A549 (cell line): ENCODE measurements at regions not wholly inside any gene's neighbourhood (a gene's known extent, or its start where the extent isn't known, plus 50 kb on each side); places are given as distances from the start of the nearest gene placed in this dataset.

ENCODE experiments used
- ATAC-seq, 2 experiments: fragments of 200-7000 bp in 1 of 2; fragments of >200 bp in 1 of 2; cut with Nextera tagmentation in 1 of 2; cut with Tn5 transposase in 1 of 2; 3 replicates each; pipeline versions ENCODE4 v1.8.0 to v1.9.1; 2018 to 2020; ENCODE audit warnings: mild to moderate bottlenecking in 1 of 2, moderate library complexity in 1 of 2
- CTCF ChIA-PET: fragments of 300-600 bp; sonication (Branson Sonifier 250); formaldehyde crosslinking; extraction: SDS; loops from one replicate; lab custom pipeline; 2021; ENCODE audit warnings: antibody characterized with exemption, inconsistent platforms; lab: Yijun Ruan, JAX
- POLR2A ChIA-PET: fragments of 350-600 bp; formaldehyde crosslinking; extraction: SDS; loops from one replicate; lab custom pipeline; 2021; ENCODE audit warnings: antibody characterized with exemption, inconsistent platforms; lab: Yijun Ruan, JAX
- DNase-seq, 2 experiments: peaks; one replicate each; pipeline versions ENCODE4 v3.0.0 to v3.0.0-alpha.2; 2011 to 2016; ENCODE audit warnings: low read depth in 1 of 2, low spot score in 1 of 2
- FAIRE-seq: peaks from 2 replicates; lab custom pipeline; 2011; peaks lifted over from hg19 to GRCh38; lab: Jason Lieb, UNC
- H3K27ac ChIP-seq, 2 experiments: fragments of >200 bp; sonication (Bioruptor Twin); formaldehyde crosslinking; 3 replicates each; pipeline ENCODE4 v1.5.1; 2016 to 2017
- H3K4me1 ChIP-seq: fragments of >200 bp; sonication (Bioruptor Twin); formaldehyde crosslinking; 3 replicates; pipeline ENCODE4 v1.6.1; 2016
- H3K4me2 ChIP-seq: fragments of >200 bp; sonication (Bioruptor Twin); formaldehyde crosslinking; 3 replicates; pipeline ENCODE4 v1.6.1; 2016
- H3K4me3 ChIP-seq: fragments of >200 bp; sonication (Bioruptor Twin); formaldehyde crosslinking; 3 replicates; pipeline ENCODE4 v1.5.1; 2016
- H3K9me3 ChIP-seq: fragments of >200 bp; sonication (Bioruptor Twin); formaldehyde crosslinking; 3 replicates; pipeline ENCODE4 v1.6.1; 2016
- BCL3 ChIP-seq: fragments of >200 bp; sonication (Bioruptor Twin); formaldehyde crosslinking; IDR thresholded peaks from 3 replicates; pipeline ENCODE4 v1.6.1; 2016
- CBX8 ChIP-seq: fragments of 200-600 bp; sonication (generic); IDR thresholded peaks from 2 replicates; pipeline ENCODE4 v1.6.1; 2016
- CEBPB ChIP-seq, 2 experiments: fragments of >200 bp in 1 of 2; sonication (Bioruptor Twin) in 1 of 2; formaldehyde crosslinking in 1 of 2; IDR thresholded peaks; 2 replicates each; pipeline ENCODE4 v1.6.1; 2012 to 2016
- CHD2 ChIP-seq: fragments of 150-350 bp; IDR thresholded peaks from 2 replicates; pipeline ENCODE4 v1.6.1; 2014; ENCODE audit warnings: low read length; ENCODE audit not compliant: partially characterized antibody
- CTCF ChIP-seq: fragments of >200 bp; sonication (Bioruptor Twin); formaldehyde crosslinking; IDR thresholded peaks from 3 replicates; pipeline ENCODE4 v1.5.1; 2016
- EHF ChIP-seq: fragments of 250-450 bp; sonication (Bioruptor Pico); IDR thresholded peaks from 2 replicates; pipeline ENCODE4 v1.5.0; 2020; ENCODE audit warnings: mild to moderate bottlenecking
- EP300 ChIP-seq, 2 experiments: fragments of >200 bp; sonication (Bioruptor Twin); formaldehyde crosslinking; IDR thresholded peaks; 2 replicates in 1 of 2; 3 replicates in 1 of 2; pipeline ENCODE4 v1.6.1; 2016 to 2017
- ESRRA ChIP-seq: fragments of 150-350 bp; IDR thresholded peaks from 2 replicates; pipeline ENCODE4 v1.6.1; 2014; ENCODE audit warnings: mild to moderate bottlenecking, low read length, borderline replicate concordance
- FOSB ChIP-seq: fragments of 250-450 bp; sonication (Bioruptor Pico); IDR thresholded peaks from 2 replicates; pipeline ENCODE4 v1.5.0; 2020; ENCODE audit warnings: mild to moderate bottlenecking, moderate library complexity
- FOSL2 ChIP-seq, 2 experiments: fragments of 450-650 bp in 1 of 2; fragments of >200 bp in 1 of 2; sonication (Bioruptor Twin) in 1 of 2; formaldehyde crosslinking; IDR thresholded peaks; 2 replicates each; pipeline versions ENCODE4 v1.5.0 to v1.6.1; 2016 to 2020; ENCODE audit warnings: mild to moderate bottlenecking in 1 of 2, moderate library complexity in 1 of 2
- GATA3 ChIP-seq: IDR thresholded peaks from 2 replicates; pipeline ENCODE4 v1.6.1; 2012; ENCODE audit warnings: borderline replicate concordance
- HOXB13 ChIP-seq: fragments of 250-450 bp; sonication (Bioruptor Pico); IDR thresholded peaks from 2 replicates; pipeline ENCODE4 v1.5.0; 2020; ENCODE audit warnings: low read depth, mild to moderate bottlenecking, moderate library complexity
- HOXB5 ChIP-seq: fragments of 250-450 bp; sonication (Bioruptor Pico); IDR thresholded peaks from 2 replicates; pipeline ENCODE4 v1.5.0; 2020; ENCODE audit warnings: mild to moderate bottlenecking, moderate library complexity
- JUNB ChIP-seq: fragments of >200 bp; sonication (Bioruptor Twin); formaldehyde crosslinking; IDR thresholded peaks from 2 replicates; pipeline ENCODE4 v1.6.1; 2016
- KDM1A ChIP-seq: fragments of 200-600 bp; sonication (generic); IDR thresholded peaks from 2 replicates; pipeline ENCODE4 v1.6.1; 2016; ENCODE audit warnings: low read depth, mild to moderate bottlenecking
- MAFK ChIP-seq: fragments of 450-650 bp; IDR thresholded peaks from 2 replicates; pipeline ENCODE4 v1.6.1; 2014; ENCODE audit not compliant: partially characterized antibody
- MAZ ChIP-seq: fragments of 150-350 bp; IDR thresholded peaks from 2 replicates; pipeline ENCODE4 v1.6.1; 2014; ENCODE audit warnings: antibody characterized with exemption, low read depth, low read length, borderline replicate concordance
- PBX3 ChIP-seq: IDR thresholded peaks from 2 replicates; pipeline ENCODE4 v1.6.1; 2012
- RAD21 ChIP-seq, 2 experiments: fragments of >200 bp in 1 of 2; sonication (Bioruptor Twin) in 1 of 2; formaldehyde crosslinking in 1 of 2; IDR thresholded peaks in 1 of 2; conservative IDR thresholded peaks in 1 of 2; 2 replicates in 1 of 2; 3 replicates in 1 of 2; pipeline ENCODE4 v1.6.1; 2012 to 2018; ENCODE audit warnings: inconsistent platforms in 1 of 2
- RARB ChIP-seq: fragments of 250-450 bp; sonication (Bioruptor Pico); IDR thresholded peaks from 2 replicates; pipeline ENCODE4 v1.8.0; 2021; ENCODE audit warnings: mild to moderate bottlenecking, moderate library complexity
- RFX5 ChIP-seq: fragments of 450-650 bp; IDR thresholded peaks from 2 replicates; pipeline ENCODE4 v1.7.1; 2014; ENCODE audit warnings: antibody characterized with exemption, mild to moderate bottlenecking, moderate library complexity
- RNF2 ChIP-seq: fragments of 200-600 bp; sonication (generic); IDR thresholded peaks from 2 replicates; pipeline ENCODE4 v1.6.1; 2016; ENCODE audit warnings: low read depth, mild to moderate bottlenecking, antibody characterized with exemption, moderate library complexity, borderline replicate concordance
- SREBF2 ChIP-seq: fragments of 450-650 bp; IDR thresholded peaks from 2 replicates; pipeline ENCODE4 v1.6.1; 2014; ENCODE audit warnings: mild to moderate bottlenecking, moderate library complexity
- TP53 ChIP-seq: fragments of 250-450 bp; sonication (Bioruptor Pico); IDR thresholded peaks from 2 replicates; pipeline ENCODE4 v1.5.0; 2021; ENCODE audit warnings: mild to moderate bottlenecking, moderate library complexity
- USF2 ChIP-seq: fragments of 450-650 bp; IDR thresholded peaks from 2 replicates; pipeline ENCODE4 v1.6.1; 2014; ENCODE audit warnings: antibody characterized with exemption
- ZC3H11A ChIP-seq: fragments of 450-650 bp; IDR thresholded peaks from 2 replicates; pipeline ENCODE4 v1.6.1; 2014; ENCODE audit warnings: antibody characterized with exemption, mild to moderate bottlenecking
- ZNF302 ChIP-seq: fragments of 250-450 bp; sonication (Bioruptor Pico); IDR thresholded peaks from 2 replicates; pipeline ENCODE4 v1.9.0; 2021; ENCODE audit warnings: inconsistent platforms, mild to moderate bottlenecking, moderate library complexity
- ZSCAN20 ChIP-seq: fragments of 250-450 bp; sonication (Bioruptor Pico); IDR thresholded peaks from 2 replicates; pipeline ENCODE4 v1.8.0; 2022; ENCODE audit warnings: mild to moderate bottlenecking, moderate library complexity
- WGBS: methylation state at CpG from one replicate; pipeline ENCODE4 v1.1.6; 2017; ENCODE audit errors: missing lambda C conversion rate; 5-methylcytosine and 5-hydroxymethylcytosine counted together

- DNase-seq (no peak), FAIRE-seq (no peak), ATAC-seq (no peak)
- no peak for TF ChIP-seq RAD21 (conservative IDR thresholded peaks at IDR 0.05 in 1 of 2, IDR thresholded peaks at IDR 0.05 in 1 of 2)
- no peak for TF ChIP-seq FOSL2 (IDR thresholded peaks at IDR 0.05)
- TF ChIP-seq FOSL2 (CRISPR knock-in tag; IDR thresholded peaks at IDR 0.05): no peak
- TF ChIP-seq CEBPB (IDR thresholded peaks at IDR 0.05): no peak
- no peak for TF ChIP-seq EP300 (IDR thresholded peaks at IDR 0.05)
- no peak for TF ChIP-seq HOXB13 (CRISPR knock-in tag)
- no peak for TF ChIP-seq RARB (CRISPR knock-in tag)
- TF ChIP-seq CHD2: no peak
- no peak for TF ChIP-seq BCL3
- no peak for TF ChIP-seq CBX8
- no peak for TF ChIP-seq EHF (CRISPR knock-in tag)
- TF ChIP-seq GATA3: no peak
- TF ChIP-seq HOXB5: no peak
- no peak for TF ChIP-seq FOSB (CRISPR knock-in tag)
- POLR2A ChIA-PET: interaction anchor here (0.6 kb wide), 1 partner anchor 44 kb away, joined by 3 read pairs; no protein-coding TSS in a partner anchor
- peaks cover 4% of the 10 kb centered on the region; the same call in 1 of the 3 replicates for H3K4me1 ChIP-seq
- 56% methylated on average over 5 of the region's 5 CpGs for WGBS
- CTCF ChIA-PET: no interaction called here
- no peak overlapping the region for H3K4me2 ChIP-seq
- H3K9me3 ChIP-seq: no peaks in the 10 kb centered on the region
- H3K4me3 ChIP-seq: no peak overlapping the region
- H3K27ac ChIP-seq: no peak overlapping the region
Measured at GRCh38 chr5:20494706-20495105, 506.7 kb upstream of the CDH18 start.

- Histone ChIP-seq H3K4me2 (no peak overlapping the region), H3K27ac (no peak overlapping the region), H3K4me1 (no peaks in the 10 kb centered on the region), H3K9me3 (no peaks in the 10 kb centered on the region), H3K4me3 (no peak overlapping the region)
- WGBS: 36% methylated on average over 4 of the region's 4 CpGs
- ChIA-PET POLR2A (no interaction called here), CTCF (no interaction called here)
- DNase-seq (no peak), FAIRE-seq (no peak), ATAC-seq (no peak)
- TF ChIP-seq MAFK (no peak), RARB (CRISPR knock-in tag) (no peak), TP53 (CRISPR knock-in tag) (no peak), ZSCAN20 (CRISPR knock-in tag) (no peak), JUNB (no peak), FOSB (CRISPR knock-in tag) (no peak), KDM1A (no peak), USF2 (no peak), ZC3H11A (no peak), RNF2 (no peak)
- TF ChIP-seq, all 56 proteins: peak for 0
Measured at GRCh38 chr5:20486826-20487225, 498.8 kb upstream of the CDH18 start.

- 11% methylated on average over 1 of the region's 1 CpG for WGBS
- no peak for DNase-seq
- ChIA-PET POLR2A (no interaction called here), CTCF (no interaction called here)
- no peaks in the 10 kb centered on the region for H3K9me3 ChIP-seq
- no peak for FAIRE-seq
- ATAC-seq: no peak
- no peak overlapping the region for H3K4me3 ChIP-seq
- H3K4me1 ChIP-seq: no peaks in the 10 kb centered on the region
- H3K27ac ChIP-seq: no peak overlapping the region
- H3K4me2 ChIP-seq: no peak overlapping the region
- TF ChIP-seq GATA3 (no peak), SREBF2 (no peak), ZNF302 (CRISPR knock-in tag) (no peak), ESRRA (no peak), CTCF (no peak), PBX3 (no peak), RFX5 (no peak), HOXB13 (CRISPR knock-in tag) (no peak), MAZ (no peak), BCL3 (no peak)
Measured at GRCh38 chr5:20476016-20476415, 488.0 kb upstream of the CDH18 start.
